GM19395 (cell line): ENCODE measurements at regions not wholly inside any gene's neighbourhood (a gene's known extent, or its start where the extent isn't known, plus 50 kb on each side); places are given as distances from the start of the nearest gene placed in this dataset.

Source experiments
- ATAC-seq: cut with Tn5 transposase; IDR thresholded peaks from one replicate; pipeline ENCODE4 v1.9.1; 2021; ENCODE audit warnings: mild to moderate bottlenecking, moderate library complexity; ENCODE audit not compliant: unreplicated experiment

DNA sequence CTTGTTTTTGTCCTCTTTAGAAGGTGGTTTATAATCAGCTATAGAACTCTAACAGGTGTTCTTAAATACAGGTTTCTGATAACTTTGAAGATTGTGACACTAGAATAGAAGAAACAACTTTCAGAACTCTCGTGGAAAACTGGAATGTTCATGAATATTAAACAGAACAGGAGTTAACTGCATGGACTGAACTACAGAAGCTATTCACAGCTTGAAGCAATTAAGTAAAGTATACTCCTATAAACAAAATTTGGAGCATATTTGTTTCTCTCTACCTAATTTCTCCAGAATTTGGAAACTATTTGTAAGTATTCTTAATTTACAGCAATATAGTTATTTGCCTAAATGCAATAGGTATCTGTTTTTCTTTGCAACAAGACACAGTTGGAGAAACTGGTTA, 824.8 kb downstream of the ADGRL2 start:
- no peak for ATAC-seq

DNA sequence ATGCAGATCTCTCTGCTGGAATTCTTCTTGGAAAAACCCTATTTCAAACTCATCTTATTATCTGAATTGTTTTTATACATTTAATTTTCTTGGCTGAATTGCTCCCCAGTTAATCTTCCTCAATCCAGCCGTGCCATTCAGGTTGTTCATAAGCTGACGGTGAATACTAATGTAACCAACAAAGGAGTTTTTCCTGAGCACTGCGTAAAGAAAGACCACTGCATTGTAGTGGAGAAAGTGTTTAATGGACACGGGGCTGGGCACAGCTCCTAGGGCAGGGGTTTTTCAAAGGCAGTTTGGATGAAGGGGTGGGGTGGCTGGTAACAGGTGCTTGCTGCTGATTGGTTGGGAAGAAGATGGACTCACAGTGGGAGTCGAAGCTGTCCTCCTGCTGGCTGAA, 820.3 kb downstream of the ADGRL2 start:
- no peak for ATAC-seq

DNA sequence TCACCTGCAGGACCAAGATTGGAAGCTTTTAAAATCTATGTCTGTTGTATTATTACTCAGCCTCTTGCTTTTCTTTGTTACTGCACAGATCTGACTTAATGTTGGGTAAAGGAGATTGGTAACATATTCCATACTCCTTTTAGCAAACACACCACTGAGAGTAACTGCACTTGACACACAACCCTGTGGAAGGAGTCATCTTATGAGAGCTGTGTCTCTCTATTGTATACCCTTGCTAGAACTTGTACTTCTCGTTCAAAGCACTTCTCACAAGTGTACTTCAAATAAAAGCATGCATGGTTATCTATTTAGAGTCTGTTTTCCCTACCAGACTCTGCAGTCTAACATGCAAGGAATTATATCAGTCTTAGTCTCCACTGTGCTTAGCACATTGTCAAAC, 813.4 kb downstream of the ADGRL2 start:
- no peak for ATAC-seq

DNA sequence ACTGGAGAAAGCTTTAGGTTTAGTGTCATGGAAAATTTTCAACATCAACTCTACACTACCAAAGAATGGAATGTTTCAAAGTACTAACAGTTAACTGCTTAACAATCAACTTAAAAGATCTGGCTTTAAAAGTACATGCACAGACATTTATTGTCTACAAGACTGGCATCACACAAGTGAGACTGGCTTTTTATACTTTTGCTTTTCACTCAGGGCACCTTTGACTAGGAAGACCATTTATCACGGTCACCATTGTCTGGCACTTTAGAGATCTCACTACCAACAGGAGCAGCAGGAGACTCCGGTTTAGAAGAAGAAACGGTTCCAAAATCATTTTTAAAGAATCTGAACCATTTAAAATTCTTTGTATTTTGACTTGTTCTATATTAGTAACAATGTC, 812.3 kb downstream of the ADGRL2 start:
- ATAC-seq: no peak

DNA sequence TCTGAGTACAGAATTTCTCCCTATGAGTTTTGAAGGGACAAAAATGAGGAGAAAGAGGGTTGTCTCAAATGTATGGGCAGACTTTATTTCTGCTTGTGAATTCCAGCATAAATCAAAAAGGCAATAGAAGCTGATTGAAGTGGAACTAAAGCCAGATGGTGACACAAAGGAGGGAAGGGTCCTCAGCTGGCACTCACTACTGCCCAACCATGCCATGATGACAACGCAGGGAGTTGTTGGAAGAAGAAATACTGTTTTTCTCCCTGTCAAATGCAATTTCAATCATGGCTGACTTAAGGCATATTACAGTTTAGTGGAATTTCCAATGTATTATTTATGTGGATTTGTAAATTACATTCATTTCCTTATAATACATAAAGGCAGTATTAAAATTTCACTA, 805.8 kb downstream of the ADGRL2 start:
- no peak for ATAC-seq

DNA sequence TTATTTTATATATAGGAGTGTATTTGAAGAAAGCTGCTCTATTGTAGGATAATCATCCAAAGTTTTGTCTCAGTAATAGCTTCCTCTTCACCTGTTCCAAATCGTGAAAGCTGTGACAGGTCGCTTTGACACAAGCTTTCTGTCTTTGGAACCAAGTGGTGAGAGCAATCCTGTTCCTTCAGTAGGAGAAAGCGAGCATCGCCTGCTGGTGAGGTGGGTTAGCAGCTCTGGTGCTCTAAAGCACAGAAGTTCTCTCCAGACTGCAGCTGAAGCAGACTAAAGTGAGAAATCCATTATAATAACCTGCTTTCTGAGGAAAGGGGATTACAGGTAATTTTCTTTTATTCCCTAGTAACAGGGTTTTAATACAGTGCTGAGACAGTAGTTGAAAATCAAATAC, 803.8 kb downstream of the ADGRL2 start:
- no peak for ATAC-seq

DNA sequence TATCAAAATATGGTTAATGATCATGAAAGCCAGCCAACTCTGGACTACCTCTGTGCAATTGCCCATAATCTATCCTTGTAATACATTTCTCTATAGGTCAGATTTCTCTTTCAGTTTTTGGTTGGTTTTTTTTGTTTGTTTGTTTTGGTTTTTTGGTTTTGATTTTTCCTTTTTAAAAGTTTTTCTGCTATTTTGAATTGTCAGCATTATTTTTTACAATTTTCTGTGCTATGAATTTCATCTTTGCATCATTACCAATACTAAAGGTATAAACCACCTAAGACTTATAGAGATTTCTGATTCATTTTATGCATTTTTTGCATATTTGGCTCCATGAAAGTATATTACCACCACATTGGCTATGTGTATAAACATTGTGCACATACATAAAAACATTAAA, 799.6 kb downstream of the ADGRL2 start:
- no peak for ATAC-seq

DNA sequence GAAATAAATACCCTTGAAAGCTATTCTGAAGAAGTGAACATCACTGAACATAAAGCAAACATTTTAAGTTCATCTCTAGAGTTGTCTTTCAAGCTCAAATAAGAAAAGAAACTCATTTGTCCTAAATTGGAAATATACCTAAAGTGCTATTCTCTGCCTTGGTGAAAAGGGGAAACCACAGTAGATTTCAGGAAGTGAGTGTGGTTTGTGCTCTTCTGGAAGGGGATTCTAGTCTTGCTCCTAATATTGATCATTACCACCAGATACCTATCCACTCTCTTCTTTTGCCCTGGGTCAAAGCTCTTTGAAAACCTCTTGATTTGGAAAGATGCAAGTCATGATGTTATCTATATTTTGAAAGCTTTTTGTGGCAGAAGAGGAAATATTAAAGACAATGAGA, 798.1 kb downstream of the ADGRL2 start:
- ATAC-seq: no peak

DNA sequence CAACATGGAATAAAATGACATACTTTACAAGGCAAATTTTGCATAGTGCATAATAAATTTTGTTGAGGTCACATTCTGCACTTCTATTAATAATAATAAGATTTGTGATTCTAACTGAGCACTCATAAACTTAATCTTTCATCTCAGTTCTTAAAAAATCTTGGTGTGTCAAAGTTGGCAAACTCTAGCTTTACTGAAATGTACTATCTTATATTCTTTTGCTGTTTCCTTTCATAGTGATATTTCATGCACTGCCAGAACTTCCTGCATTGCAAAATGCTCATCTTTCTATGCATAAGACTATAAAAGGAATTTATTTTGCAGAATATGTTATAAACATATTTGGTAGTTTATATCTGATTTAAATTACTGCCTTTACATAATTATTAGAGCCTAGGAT, 797.6 kb downstream of the ADGRL2 start:
- no peak for ATAC-seq

DNA sequence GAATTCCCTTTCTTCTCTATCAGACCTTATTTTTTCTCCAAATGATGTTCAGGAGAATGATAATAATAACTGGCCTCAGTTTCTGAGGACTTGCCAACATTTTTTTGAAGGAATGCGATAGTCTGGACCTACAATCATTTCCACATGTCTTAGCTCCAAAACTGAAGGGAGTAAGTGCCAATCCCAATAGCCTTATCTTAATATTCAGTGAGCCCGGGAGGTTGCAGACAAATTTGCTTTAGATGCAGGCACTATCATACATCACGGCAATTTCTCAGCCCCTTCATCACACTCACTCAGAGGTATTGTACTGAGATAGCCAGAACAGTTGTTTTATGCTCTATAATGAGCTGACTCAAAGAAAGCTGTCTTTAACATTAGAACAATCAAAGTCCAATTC, 796.9 kb downstream of the ADGRL2 start:
- ATAC-seq: no peak

DNA sequence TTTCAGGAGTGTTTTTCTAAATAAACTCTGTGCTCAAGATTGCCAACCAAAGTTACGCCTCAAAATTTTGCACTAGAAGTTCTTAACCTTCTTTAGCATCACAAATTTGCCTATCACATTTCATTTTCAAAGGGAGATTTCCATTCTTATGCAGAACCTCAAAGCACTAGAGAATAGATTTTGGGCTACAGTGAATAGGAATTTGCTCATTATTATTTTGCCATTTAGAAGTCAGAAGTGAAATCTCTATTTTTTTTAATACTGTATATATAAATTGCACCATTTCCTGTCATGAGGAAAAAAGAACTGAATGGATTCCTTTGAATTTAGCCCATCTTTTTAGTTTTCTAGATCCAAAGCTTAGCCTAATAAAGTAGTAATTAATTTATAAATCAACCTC, 796.4 kb downstream of the ADGRL2 start:
- no peak for ATAC-seq

DNA sequence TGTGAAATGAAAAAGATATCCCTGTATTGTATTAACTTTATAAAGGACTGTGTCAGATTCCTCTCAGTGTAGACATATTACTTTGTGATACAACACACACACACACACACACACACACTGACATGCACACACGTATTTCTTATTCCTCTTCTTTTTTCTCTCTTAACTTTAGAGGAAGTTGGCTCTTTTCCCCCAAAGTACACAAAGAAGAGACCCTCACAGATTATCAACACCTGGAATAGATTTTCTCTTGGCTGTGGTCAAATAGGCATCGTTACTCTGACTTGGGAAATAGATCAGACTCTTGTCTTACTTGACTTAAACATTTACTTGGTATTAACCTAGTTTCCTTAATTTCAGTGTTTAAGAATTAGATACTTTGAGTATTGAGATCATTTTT, 792.8 kb downstream of the ADGRL2 start:
- ATAC-seq: no peak

DNA sequence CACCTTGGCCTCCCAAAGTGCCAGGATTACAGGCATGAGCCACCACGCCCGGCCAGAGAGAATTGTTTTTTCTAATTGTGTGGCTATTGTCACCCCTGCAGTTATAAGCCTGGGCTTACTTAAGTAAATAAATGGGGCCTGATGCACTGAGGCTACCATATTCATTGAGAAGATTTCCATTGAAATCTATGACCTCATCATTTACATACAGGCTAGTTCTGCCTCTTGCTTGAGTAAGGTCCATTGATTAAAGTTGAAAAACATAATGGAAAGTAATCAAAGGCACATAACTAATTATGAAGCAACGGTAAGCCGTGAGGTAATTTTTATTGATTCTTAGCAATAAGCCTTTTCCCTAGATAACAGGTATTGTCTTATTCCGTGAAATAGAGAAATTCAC, 788.9 kb downstream of the ADGRL2 start:
- ATAC-seq: no peak

DNA sequence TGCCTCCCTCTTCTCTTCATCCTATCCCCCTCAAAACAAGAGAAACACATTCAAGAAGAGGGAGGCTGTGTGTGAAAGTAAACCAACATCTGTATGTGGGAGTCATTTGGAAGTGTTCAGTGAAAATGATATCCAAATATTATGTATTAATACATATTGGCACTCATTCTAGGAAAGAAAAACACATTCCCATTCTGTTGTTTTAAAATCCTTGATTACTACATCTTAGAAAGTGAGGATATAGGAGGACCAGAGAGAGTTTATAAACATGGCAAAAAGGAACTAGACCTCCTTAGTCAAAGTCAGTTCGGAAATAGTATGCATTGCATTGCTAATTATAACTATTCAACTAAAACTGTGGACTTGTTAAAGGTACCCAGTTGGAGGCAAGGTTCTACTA, 786.6 kb downstream of the ADGRL2 start:
- no peak for ATAC-seq

DNA sequence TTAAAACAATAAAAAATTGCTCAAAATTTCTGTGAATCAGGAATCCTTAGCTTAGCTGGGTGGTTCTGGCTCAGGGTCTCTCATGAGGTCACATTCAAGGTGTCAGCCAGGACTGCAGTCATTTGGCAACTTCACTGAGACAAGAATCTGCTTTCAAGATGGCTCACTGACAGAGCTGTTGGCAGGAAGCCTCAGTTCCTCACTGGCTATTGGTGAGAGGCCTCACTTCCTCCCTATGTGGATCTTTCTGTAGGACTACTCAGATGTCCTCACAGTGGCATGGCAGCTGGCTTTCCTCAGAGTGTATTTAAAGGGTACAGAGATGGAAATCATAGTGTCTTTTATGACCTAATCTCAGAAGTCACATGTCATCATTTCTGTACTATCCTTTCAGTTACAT, 785.7 kb downstream of the ADGRL2 start:
- ATAC-seq: no peak

DNA sequence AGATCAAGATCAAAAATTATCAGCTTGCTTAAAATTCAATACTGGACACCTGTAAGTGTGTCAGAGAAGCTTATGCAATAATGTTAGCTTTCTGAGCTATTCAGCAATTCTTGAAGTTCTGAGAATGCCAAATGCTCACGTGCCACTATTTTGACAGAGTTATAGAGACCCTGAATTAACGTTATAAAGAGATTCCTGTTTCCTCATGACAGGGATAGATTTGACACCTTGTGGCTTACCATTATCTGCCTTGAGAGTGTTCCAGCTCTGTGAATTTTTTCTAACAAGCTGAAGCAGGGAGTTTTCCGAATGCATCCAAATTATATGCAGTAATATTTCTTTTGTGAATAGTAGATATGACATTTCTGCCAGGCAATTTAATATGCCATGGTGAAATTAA, 781.6 kb downstream of the ADGRL2 start:
- no peak for ATAC-seq

DNA sequence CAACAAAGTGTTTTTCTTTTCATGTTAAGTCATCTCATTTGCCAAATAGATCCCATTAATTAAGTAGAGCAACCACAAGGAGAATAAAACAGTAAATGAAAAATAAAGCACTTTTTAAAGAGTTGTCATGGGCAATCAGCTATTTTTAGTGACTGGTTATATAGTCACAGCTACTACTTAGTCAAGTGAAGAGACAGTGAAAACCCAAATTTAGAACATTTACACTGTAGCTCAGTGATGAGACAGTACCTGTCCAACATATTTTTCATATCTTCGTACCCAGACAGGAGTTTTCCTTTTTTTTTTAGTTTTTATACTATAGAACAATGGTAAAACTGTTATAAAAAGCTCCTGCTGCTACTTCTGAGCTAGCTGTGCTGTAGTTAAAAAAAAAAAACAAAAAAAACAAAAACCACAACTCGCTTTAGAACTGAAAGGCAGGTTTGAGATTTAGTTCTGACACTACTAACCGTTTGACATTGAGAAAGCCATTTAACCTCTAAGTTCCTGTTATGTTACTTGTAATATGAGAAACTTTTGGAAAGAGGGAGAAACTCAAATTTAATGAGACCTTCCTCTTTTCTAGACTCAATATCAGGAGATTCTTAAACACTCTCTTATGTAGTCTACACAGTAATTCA, 777.5 kb downstream of the ADGRL2 start:
- no peak for ATAC-seq

DNA sequence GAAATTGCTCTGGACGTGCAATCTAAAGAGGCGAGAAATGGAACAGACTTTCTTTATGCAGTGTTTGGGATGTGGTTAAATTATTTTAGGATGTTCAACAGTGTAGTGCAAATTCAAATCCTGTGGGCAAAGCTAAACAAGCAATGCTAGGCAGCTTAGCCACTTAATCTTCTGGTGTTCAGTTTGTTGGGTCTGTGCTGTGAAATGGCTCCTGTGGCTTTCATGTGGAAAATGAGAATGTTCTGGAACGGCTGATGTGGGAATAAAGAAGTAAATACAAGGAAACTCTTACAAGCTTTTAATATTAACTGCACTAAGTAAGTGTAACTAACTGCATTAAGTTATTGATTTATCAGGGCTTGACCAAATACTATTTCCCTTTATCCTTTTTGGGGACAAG, 766.6 kb downstream of the ADGRL2 start:
- ATAC-seq: no peak

DNA sequence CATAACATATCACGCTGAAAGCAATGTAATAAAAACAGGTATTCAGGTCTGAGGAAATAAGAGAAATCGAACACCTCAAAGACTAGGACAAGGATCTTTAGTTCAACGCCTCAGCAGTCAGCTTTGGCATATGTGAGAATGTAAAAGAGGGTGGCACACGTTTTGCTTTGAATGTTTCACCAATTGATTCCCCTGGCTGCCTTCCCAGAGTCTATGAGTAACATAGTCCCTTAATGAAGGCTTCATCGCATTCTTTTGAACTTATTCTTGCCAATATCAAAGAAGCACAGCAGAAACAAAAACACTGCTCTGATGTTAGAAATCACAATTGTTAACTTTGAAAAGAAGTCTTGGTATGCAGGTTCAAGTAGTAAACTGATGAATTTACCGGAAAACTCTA, 764.8 kb downstream of the ADGRL2 start:
- no peak for ATAC-seq

DNA sequence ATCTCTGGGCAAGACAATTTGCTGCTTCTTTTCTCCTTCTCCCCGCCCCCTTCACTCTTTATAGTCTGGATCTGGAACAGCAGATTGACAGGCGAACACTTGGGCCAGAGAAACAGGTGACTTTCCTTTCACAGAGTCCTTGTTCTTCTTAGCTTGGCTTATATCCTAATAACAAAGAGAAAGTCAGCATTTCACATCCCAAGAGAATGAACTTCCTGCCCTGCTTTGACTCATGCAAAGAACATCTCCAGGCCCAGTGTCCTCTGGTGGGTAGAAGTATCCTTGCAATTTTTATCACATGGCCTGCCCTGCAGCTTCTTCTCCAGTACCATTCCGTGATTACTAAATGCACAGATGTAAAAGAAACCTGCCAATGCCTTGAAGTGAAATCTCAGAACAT, 764.4 kb downstream of the ADGRL2 start:
- ATAC-seq: no peak

DNA sequence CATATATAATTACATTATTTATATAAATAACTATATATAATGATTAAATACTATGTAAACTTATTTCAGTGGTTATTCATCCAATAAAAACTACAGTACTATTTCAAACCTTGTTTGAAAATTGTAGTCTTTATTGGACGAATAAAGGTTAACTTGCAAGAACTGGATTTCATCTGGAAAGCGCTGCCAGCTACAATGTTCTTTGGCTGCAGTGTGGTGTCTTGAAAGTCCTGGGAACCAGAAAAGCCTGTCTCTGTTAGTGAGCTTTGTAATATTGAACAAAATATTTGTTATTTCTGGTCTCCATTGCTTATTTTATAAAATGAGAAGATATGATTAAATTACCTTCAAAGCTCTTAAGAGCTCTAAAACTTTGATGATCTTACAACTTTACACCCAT, 763.6 kb downstream of the ADGRL2 start:
- no peak for ATAC-seq

DNA sequence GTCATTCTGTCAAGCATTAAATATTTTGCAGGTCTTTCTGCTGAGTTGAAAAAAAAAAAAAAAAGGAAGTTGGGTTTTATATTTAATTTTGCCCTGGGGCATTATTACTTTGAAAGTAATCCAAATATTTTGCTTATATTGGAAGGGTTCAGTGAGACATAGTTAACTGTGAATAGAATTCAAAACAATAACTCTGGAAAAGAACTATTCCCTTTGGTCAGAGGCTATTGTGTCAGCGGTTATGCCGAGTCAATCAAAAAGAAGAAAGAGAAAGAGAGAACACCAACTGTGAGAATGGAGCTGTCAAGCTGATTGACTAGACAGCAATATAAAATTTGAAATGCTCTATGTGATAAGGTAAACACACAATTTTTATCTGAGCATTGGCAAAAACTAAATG, 761.7 kb downstream of the ADGRL2 start:
- no peak for ATAC-seq

DNA sequence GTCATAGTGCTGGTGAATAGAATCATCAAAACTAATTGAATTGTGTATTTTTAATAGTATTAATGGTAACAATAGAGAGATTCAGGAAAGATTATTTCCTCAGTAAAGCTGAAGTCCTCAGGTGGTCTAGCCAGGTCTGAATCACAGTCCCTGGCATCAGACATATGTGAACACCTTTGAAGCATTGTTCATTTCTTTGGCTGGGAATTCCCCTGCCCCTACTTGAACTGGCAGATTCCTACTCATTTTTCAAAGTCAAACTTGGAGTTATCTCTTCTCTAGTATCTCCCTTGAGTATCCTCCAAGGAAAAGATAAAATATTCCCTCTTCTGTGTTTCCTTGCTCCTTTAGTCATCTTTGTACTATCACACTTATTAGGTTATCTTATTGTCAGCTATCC, 759.8 kb downstream of the ADGRL2 start:
- no peak for ATAC-seq

DNA sequence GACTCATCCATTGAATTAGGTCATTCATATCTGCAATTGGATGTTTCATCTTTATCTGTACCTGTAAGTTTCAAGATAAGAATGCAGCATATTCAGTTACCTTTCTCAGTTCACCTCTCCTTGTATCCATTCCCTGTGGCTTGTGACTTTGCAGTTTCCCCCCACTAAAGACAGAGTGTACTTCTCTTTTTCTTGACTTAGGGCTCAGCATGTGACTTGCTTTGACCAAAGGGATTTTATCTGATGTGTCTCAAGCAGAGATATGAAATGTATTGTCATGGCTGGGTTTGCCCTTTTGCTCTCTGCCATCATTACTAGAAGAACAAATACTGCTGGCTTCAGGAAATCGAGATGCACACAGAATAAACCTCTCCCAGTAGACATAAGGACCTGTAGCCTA, 754.8 kb downstream of the ADGRL2 start:
- no peak for ATAC-seq
